ENCODE measurements at regions not wholly inside any gene's neighbourhood (a gene's known extent, or its start where the extent isn't known, plus 50 kb on each side); places are given as distances from the start of the nearest gene placed in this dataset.

DNA sequence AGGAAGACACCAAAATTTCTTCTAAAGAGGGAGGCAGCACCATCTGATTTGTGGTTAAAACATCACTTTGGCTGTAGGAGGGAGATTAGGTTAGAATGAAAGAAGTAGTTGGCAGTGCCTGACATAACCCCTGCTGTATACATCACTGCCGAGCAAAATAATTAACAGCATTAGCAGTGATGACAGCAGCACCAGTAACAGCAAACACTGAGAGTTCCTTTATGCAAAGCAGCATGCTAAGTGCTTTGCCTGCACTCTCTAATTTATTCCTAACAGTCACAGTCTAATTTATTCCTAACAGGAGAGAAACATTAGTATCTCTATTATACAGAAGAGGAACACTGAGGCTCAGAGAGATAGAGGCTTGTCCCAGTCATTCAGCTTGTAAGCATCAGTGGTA lies 1469.7 kb downstream of the AACS start:
- in situ Hi-C loops (cut with HindIII; ENCODE audit: low pct_unique_long_range_greater_than_20kb, low sequenced_read_pairs) = no loop called here
- DNase-seq (ENCODE audit: low read depth, low spot score) = no peak

DNA sequence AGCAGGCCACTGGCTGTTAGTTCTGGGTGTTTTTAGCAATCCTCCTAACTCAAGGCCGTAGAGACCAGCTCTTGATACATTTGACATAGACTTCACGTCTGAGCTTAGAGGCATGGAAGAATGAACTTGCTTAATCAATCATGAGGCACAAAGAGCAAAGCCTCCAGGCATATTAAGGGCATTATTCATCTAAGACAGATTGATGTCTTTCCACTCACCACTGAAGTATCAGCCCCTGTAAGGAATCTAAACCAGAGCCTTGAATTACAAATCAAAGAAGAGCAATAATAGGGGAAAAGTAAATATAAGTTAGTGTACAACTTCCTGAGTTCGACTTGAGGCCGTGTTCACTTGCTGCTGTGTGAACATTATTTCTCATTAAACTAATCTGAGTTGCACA lies 1470.7 kb downstream of the AACS start:
- in situ Hi-C loops (cut with HindIII; ENCODE audit: low pct_unique_long_range_greater_than_20kb, low sequenced_read_pairs) = no loop called here
- DNase-seq (ENCODE audit: low read depth, low spot score) = no peak

DNA sequence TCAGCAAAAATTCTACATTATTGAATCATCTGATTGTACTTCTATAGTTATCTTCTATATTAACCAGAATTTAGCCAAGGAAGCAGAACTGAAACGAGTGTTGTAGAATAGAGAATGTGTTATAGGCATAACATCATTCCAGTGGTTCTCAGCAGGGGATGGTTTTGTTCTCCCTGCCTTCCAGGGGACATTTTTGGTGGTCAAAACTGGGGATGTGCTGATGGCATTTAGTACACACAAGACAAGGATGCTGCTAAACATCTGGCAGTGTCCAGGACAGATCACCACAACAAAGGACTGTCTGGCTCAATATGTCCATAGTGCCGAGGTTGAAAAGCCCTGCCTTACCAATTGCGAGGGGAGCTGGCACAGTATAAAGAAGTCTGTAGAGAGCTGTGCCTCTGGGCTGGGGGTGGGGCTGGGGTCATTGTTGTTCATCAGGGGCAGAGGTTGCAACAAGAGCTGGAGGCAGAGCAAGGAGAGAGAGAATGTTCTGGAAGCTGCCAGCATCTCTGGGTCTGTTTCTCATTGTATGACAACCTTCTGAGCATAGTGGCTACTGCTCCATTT lies 1472.8 kb downstream of the AACS start:
- no peak for DNase-seq (ENCODE audit: low read depth, low spot score)
- in situ Hi-C loops (cut with HindIII; ENCODE audit: low pct_unique_long_range_greater_than_20kb, low sequenced_read_pairs) = no loop called here

DNA sequence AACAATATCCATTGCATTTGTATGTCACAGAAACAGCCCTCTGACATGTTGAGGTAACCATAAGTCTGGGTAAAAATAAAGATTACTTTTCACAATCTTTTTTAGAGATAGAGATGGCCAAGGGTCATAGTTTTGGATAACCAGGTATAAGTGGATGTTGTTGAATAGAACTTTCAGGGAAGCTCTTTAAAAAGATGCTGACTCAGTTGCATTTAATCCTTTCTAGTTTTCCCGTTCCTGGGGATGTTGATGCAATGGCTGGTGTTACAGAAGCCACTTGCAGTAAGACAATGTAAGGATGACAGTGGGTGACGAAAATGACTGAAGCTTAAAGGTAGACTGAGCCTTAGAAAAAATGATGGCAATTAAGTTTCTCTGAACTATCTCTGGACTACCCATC lies 1473.7 kb downstream of the AACS start:
- in situ Hi-C loops (cut with HindIII; ENCODE audit: low pct_unique_long_range_greater_than_20kb, low sequenced_read_pairs) = no loop called here
- DNase-seq (ENCODE audit: low read depth, low spot score) = no peak

DNA sequence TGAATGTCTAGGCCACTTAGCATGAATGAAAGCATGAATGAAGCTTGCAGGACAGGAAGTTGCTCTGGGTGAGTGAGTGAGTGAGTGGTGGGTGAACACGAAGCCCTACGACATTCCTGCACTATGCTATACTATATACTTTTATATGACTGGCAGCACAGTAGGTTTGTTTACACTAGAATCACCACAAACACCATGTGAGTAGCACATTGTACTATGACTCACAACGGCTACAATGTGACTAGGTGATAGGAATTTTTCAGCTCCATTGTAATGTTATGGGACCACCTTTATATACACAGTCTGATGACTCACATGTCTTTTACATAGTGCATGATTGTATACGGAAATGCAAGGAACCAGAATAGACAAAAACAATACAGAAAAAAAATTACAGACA lies 1480.2 kb downstream of the AACS start:
- DNase-seq (ENCODE audit: low read depth, low spot score) = no peak
- in situ Hi-C loops (cut with HindIII; ENCODE audit: low pct_unique_long_range_greater_than_20kb, low sequenced_read_pairs) = no loop called here

DNA sequence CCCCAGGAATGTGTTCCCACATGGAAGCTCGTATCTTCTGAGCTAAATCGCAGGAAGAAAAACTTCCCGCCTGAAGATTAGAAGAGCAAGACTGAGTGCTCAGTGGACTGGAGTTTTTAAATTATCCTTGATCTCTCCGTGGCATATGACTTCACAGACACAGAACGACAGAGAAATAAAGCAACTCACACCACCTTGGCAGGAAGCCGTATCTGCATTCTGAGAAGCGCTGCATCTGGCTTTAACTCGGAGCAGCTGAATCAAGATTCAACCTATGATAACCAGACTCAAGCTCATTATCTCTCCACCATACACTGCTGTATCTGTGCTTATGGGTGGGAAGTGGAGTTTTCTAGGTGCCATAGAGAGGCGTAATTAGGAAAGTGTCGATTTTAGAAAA lies 1482.7 kb downstream of the AACS start:
- DNase-seq (ENCODE audit: low read depth, low spot score) = no peak
- in situ Hi-C loops (cut with HindIII; ENCODE audit: low pct_unique_long_range_greater_than_20kb, low sequenced_read_pairs) = no loop called here

DNA sequence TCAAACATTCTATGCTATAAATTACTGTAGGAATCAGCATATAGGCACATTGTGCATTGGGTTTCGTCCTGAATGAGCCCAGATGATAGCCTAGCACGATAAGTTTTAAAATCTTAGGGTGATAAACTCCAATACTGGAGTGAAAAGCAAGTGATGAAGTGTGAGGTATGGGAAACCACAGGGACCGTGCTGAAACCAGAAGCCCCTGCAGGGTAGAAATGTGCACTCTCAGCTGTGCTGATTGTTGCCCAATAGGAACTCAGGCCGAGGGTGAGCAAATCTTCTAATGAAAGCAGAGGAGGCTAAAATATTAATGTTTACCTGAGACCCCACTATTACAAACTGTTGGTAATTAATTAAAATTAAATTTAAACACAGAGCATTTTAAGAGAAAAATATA lies 1486.6 kb downstream of the AACS start:
- no peak for DNase-seq (ENCODE audit: low read depth, low spot score)
- in situ Hi-C loops (cut with HindIII; ENCODE audit: low pct_unique_long_range_greater_than_20kb, low sequenced_read_pairs) = no loop called here

DNA sequence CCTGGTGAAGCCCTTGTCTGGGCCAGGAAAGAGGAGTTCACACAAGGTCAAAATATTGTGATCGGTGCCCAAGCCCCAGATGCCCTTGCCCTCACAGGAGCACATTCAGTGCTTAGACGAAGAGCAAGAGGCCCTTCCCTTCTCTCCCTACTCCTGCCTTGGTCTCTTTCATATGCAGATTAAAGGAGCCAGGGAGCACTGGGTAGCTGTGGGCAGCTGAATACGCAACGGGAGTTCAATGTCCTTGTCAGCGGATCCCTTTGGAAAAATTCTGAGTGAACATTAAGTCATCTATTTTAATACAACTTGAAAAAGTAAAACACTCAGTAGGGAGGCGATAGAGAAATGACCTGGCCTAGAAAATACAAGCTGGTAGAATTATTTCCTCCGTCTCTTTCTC lies 1489.4 kb downstream of the AACS start:
- no peak for DNase-seq (ENCODE audit: low read depth, low spot score)
- in situ Hi-C loops (cut with HindIII; ENCODE audit: low pct_unique_long_range_greater_than_20kb, low sequenced_read_pairs) = no loop called here

DNA sequence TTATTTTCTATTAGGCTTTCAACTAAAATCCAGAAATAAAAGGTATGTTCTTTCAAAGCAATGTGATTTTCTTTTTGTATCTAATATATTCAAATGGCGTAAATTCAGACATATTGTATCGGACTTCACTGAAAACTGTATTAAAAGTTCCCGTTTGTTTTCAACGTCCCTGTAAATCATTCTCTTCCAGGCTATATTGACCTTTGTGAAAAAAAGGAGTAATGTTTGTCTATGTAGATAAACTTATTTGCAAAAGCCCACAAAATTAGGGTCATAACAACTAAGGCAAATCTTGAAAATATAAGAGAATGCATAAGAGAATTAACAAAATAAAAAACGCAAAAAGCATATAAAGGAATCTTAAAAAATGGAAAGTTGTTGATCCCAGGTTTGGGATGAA lies 1492.4 kb downstream of the AACS start:
- no peak for DNase-seq (ENCODE audit: low read depth, low spot score)
- in situ Hi-C loops (cut with HindIII; ENCODE audit: low pct_unique_long_range_greater_than_20kb, low sequenced_read_pairs) = no loop called here

DNA sequence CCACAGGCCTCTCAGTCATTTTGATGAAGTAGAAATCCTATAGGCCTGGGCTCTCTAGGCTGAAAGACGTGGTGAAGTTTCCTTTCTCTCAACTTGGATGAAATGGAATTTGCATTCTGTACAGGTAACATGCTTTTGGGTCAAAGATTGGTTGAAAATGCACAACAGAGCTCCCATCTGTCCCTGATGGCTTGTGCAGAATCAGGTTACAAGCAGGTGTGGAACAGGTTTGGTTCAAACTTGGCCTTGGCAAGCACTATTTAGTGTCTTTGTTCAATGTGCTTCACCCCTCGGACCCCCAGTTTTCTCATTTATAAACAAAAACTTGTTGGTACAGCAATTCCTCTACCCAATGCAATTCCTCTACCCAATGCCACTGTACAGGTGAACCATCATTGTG lies 1493.0 kb downstream of the AACS start:
- in situ Hi-C loops (cut with HindIII; ENCODE audit: low pct_unique_long_range_greater_than_20kb, low sequenced_read_pairs) = no loop called here
- DNase-seq (ENCODE audit: low read depth, low spot score) = no peak

DNA sequence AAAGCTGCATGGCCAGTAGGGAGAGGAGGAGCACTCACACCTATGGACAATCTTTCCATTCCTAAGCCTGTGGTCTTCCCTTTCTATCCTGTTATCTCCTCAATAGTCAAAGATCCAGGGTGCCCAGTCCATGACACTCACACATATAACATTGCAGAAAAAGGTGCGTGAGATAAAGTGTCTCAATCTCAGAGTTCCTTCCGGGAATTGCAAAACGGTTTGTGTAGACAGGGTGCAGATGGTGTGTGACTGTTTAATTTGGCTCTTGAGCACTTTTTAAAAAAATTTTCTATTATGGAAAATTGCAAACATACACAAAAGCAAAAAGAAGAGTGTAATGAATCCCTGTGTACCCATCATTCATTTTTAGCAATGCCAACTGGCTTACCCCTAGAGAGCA lies 1493.6 kb downstream of the AACS start:
- in situ Hi-C loops (cut with HindIII; ENCODE audit: low pct_unique_long_range_greater_than_20kb, low sequenced_read_pairs) = no loop called here
- DNase-seq (ENCODE audit: low read depth, low spot score) = no peak

DNA sequence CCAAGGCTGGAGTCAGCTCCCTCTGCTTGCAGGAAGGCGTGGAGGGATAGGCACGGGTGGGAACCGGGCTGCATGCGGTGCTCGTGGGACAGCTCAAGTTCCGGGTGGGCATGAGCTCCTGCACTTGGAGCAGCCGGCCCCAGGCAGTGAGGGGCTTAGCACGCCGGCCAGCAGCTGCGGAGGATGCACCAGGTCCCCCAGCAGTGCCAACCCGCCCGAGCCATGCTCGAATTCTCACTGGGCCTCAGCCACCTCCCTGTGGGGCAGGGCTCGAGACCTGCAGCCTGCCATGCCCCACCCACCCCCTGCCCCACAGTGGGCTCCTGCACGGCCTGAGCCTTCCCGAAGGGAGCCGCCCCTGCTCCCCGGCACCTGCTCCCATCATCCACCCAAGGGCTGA lies 1501.8 kb downstream of the AACS start:
- in situ Hi-C loops (cut with HindIII; ENCODE audit: low pct_unique_long_range_greater_than_20kb, low sequenced_read_pairs) = no loop called here
- DNase-seq (ENCODE audit: low read depth, low spot score) = no peak

DNA sequence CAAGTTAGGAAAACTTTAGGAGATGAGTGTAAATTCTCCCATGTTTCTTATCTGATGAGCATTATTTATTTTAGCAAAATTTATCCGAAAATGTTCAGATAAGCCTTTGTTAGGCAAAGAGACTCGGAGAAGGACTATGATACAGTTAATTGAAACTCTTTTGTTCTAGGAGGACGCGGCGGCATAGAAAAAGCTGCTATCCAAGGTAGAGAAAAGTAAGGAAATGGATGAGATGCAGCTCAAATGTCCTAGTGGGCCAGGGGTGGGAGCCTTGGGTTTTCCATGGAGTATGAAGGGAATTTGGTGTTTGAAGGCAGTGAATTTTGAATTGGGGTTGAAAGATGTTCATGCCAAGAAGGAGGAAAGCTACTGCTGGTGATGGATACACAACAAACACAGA lies 1504.5 kb downstream of the AACS start:
- in situ Hi-C loops (cut with HindIII; ENCODE audit: low pct_unique_long_range_greater_than_20kb, low sequenced_read_pairs) = no loop called here
- no peak for DNase-seq (ENCODE audit: low read depth, low spot score)

DNA sequence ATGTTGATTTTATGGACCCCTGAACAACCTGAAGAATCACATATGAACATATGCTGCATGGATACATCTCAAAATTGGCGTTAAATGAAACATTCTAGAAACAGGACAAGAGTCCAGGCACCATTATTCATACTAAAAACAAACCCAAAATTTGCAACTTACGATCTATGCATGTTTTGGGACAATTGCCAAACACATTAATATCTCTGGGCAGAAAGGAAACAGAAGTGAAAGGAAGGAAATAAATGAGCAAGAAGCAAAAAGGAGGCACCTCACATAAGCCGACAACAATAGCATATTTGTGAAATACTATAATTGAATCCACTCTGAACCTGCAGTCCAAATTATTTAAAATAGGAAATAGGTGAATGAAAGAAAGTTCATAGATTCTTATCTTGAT lies 1505.3 kb downstream of the AACS start:
- in situ Hi-C loops (cut with HindIII; ENCODE audit: low pct_unique_long_range_greater_than_20kb, low sequenced_read_pairs) = no loop called here
- no peak for DNase-seq (ENCODE audit: low read depth, low spot score)

DNA sequence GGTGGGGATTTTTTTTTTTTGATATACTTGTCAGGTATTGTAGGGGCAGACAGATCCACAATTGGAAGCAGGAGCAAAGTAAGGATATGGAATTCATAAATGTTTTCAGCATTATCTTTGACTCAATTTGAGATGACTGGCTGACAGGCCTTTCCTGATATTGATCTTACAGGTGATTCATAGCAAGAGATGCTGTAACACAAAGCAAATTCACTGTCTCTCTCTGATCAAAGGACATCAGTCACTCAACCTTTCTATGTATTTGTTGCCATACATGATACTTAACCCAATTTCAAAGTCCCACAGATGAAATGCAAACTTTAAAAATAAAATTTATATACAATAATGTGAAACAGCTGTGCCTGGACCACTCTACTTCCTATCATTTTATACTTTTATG lies 1506.9 kb downstream of the AACS start:
- in situ Hi-C loops (cut with HindIII; ENCODE audit: low pct_unique_long_range_greater_than_20kb, low sequenced_read_pairs) = no loop called here
- DNase-seq (ENCODE audit: low read depth, low spot score) = no peak

DNA sequence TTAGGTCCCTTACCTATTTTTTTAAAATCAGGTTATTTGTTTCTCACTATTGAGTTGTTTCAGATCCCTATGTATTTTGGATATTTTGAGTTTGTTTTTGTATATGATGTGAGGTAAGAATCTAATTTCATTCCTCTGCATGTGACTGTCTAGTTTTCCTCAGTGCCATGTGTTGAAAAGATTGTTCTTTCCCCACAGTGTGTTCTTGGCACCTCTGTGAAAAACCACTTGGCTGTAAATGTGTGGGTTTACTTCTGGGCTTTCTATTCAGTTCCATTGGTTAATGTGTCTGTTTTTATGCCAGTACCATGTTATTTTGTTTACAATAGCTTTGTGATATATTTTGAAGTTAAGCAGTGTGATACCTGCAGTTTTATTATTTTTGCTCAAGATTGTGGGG lies 1516.4 kb downstream of the AACS start:
- in situ Hi-C loops (cut with HindIII; ENCODE audit: low pct_unique_long_range_greater_than_20kb, low sequenced_read_pairs) = no loop called here
- DNase-seq (ENCODE audit: low read depth, low spot score) = no peak

DNA sequence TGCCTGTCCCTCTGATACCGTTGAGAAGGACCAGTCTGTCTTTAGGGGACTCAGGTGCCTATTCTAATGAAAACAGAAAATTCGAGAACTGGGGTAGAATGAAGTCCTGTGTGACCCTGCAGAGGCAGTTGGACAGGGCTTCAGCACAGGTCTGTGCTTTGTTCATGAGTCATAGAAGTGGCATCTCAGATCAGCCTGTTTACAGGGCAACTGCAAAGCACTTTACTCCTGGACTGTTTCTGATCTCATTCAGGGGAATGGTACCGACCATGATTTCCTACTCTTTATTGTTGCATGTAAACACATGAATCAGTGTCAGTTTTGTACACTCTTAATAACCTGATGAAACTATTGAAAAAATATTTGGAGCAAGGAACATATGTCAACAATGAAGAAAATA lies 1517.0 kb downstream of the AACS start:
- in situ Hi-C loops (cut with HindIII; ENCODE audit: low pct_unique_long_range_greater_than_20kb, low sequenced_read_pairs) = no loop called here
- no peak for DNase-seq (ENCODE audit: low read depth, low spot score)

DNA sequence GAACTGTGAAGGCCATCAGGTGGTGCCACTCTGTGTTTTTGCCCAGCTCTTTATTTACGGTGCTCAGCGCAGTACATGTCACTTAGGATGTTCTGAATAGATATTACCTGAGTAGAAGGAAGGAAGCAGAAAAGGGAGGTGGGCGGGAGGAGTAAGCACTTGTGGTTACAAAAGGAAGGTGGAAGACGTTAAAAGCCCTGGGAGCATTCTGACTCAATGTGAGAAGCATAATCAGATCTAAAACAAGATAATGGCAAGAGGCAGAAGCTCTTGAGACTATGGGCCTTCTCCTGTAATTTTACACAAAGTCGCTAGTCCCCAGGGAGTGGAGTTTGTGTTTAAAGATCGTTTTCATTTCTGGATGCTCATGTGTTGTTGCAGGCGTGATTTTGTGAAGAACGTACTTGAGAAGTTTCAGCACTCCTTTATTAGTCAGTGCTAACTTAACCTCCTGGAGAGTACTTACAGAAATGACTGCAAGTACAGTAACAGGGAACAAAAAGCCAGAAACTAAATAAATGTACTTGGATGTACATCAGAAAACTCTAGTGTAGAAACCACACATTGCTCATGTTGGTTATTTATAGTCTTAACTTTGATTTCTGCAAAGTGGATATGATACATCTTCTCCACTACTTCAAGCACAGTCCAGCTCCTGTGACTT lies 1523.5 kb downstream of the AACS start:
- no peak for DNase-seq (ENCODE audit: low read depth, low spot score)
- in situ Hi-C loops (cut with HindIII; ENCODE audit: low pct_unique_long_range_greater_than_20kb, low sequenced_read_pairs) = no loop called here

DNA sequence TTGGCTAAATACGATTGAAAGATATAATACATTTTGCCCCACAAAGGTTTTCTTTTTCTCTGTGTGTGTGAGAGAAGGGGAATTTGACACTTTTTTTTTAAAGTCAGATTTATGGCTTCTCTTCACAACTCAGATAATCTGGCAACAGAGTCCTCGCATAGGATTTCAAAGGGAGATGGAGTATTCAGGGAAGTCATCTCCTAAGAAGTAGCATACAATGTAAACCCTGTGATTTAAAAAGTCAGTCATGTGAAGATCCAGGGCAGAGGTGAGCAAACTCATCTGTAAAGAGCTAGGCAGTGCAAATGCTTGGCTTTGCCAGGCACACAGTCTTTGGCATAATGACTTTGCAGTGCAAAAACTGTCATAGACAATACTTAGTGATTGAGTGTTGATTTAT lies 1526.3 kb downstream of the AACS start:
- in situ Hi-C loops (cut with HindIII; ENCODE audit: low pct_unique_long_range_greater_than_20kb, low sequenced_read_pairs) = no loop called here
- DNase-seq (ENCODE audit: low read depth, low spot score) = no peak

Measured in SK-MEL-5 (cell line).